Activated CD8-positive, alpha-beta memory T cell treated with anti-CD3 and anti-CD28 coated beads, Interleukin-2, amount 50 U/mL, for 4 hours (primary cell): ENCODE measurements at regions not wholly inside any gene's neighbourhood (a gene's known extent, or its start where the extent isn't known, plus 50 kb on each side); places are given as distances from the start of the nearest gene placed in this dataset.

Source experiments
- DNase-seq: peaks from one replicate; pipeline ENCODE4 v3.0.0-alpha.2; 2020

DNA sequence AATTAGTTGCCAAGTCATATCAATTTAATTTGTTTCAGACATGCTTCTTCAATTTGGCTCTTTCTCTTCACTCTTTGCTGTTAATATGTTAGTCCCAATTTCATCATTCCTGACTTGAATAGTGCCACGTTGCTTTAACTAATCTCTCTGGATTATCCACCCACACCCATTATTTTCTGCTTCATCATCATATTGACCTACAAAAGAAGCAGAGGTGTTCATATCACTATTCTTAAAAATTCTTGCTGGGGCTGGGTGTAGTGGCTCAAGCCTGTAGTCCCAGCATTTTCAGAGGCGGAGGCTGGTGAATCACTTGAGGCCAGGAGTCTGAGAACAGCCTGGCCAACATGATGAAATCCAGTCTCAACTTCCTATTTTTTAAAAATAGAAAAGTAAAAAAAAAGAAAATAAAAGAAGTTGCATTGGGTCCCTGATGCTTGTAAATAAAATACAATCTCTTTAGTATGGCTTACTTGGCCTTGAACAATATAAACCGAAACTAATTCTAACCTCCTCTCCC is 65.7 kb upstream of the KCNIP4 start:
- no peak for DNase-seq

DNA sequence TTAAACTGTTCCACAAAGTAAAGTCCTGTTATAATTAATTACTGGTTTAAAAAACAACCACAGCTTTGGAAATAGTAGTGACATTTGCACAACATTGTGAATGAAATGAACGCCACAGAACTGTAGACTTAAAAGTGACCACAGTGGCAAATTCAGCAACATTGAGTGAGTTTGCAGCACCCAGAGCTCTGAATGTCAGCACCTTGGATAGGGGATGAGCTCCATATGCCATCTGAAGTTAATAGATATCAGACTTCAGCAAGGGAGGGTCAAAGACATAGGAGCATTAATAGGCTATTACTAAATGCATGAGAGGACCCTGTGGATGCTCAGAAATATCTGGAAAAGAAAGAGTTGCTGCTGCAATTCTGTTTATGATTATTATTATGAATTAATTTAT is 55.3 kb upstream of the KCNIP4 start:
- no peak for DNase-seq
